ENCODE measurements at regions not wholly inside any gene's neighbourhood (a gene's known extent, or its start where the extent isn't known, plus 50 kb on each side); places are given as distances from the start of the nearest gene placed in this dataset.

DNA sequence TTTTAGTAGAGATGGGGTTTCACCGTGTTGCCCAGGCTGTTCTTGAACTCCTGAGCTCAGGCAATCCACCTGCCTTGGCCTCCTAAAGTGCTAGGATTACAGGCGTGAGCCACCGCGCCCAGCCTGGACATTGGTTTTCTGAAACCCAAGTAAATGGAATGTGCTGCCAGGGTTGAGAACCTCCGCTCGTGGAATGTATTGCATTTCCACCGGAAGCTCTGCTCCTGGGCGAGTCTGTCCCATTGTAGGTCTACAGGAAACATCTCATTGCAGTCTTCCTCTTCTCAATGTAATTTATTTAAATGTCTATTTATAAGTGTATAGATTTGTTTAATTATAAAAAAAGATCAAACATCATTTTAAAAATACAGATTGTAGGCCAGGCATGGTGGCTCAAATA is 57.4 kb upstream of the HAPSTR1 start:
- TF ChIP-seq, protein P1, sequence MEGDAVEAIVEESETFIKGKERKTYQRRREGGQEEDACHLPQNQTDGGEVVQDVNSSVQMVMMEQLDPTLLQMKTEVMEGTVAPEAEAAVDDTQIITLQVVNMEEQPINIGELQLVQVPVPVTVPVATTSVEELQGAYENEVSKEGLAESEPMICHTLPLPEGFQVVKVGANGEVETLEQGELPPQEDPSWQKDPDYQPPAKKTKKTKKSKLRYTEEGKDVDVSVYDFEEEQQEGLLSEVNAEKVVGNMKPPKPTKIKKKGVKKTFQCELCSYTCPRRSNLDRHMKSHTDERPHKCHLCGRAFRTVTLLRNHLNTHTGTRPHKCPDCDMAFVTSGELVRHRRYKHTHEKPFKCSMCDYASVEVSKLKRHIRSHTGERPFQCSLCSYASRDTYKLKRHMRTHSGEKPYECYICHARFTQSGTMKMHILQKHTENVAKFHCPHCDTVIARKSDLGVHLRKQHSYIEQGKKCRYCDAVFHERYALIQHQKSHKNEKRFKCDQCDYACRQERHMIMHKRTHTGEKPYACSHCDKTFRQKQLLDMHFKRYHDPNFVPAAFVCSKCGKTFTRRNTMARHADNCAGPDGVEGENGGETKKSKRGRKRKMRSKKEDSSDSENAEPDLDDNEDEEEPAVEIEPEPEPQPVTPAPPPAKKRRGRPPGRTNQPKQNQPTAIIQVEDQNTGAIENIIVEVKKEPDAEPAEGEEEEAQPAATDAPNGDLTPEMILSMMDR (IDR thresholded peaks at IDR 0.05): no peak
- TF ChIP-seq EP300 (IDR thresholded peaks at IDR 0.05) (no peak), POLR2AphosphoS5 (IDR thresholded peaks at IDR 0.05) (no peak)

Measured in gastroesophageal sphincter (tissue), 3 donors.